Suppressor macrophage (primary cell): ENCODE measurements at regions not wholly inside any gene's neighbourhood (a gene's known extent, or its start where the extent isn't known, plus 50 kb on each side); places are given as distances from the start of the nearest gene placed in this dataset.
A peak's percentile ranks its signal among the peaks of the same experiment; 100 is the strongest.
"Not testable (repeated sequence)": the region's sequence is repeated elsewhere in the genome, so short reads cannot be mapped to it uniquely, and the experiment has no call there.

Experiments used
- DNase-seq, 4 experiments: peaks; one replicate each; pipeline ENCODE4 v3.0.0-alpha.2; 2020 to 2022

DNA sequence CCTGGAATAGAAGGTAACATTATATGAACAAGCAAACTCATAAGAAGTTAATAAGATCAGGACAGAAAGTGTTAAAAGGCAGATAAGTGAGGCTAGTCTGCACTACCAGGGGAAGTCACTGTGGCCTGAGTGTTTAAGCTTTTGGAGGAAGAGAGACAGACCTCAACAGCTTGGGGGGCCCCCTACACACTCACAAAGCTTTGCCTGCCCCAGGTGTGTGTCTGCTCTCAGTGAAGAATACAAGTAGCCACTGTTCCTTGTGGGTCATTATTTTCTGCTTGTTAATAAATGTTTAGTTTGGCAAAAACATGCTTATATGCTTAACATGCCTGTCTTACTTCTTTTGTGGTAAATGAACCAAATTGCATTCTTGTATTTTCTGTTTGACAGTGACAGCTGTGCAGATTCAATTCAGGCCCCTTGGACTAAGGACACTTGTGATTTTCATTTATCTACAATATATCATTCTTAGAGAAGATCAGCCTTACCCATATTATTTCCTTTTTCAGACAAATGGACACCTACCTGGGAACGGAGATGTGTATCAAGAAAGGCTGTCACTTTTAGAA, 50.7 kb upstream of the C12orf71 start:
- no peak for DNase-seq

DNA sequence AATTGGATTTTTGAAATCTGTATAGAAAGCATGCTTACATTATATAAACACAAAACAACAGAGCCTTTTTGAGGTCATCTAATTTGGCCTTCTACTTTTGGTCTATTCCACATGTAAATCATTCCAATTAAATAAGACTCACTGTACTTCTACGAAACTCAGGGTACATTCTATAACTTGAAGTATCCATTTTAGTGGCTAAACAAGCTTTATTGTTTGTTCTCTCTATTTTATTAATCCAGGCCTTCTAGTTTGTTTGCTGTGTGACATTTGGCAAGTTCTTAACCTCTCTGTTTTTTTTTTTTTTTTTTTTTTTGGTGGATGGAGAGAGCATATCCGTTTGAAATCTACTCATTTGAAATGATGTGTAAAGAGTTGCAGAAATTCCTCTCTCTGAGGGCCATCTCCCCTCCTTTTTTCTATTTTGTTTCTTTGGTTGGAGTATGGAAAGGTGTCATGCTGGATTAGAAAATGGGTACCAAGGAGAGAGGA, 58.1 kb upstream of the C12orf71 start:
- no peak for DNase-seq

DNA sequence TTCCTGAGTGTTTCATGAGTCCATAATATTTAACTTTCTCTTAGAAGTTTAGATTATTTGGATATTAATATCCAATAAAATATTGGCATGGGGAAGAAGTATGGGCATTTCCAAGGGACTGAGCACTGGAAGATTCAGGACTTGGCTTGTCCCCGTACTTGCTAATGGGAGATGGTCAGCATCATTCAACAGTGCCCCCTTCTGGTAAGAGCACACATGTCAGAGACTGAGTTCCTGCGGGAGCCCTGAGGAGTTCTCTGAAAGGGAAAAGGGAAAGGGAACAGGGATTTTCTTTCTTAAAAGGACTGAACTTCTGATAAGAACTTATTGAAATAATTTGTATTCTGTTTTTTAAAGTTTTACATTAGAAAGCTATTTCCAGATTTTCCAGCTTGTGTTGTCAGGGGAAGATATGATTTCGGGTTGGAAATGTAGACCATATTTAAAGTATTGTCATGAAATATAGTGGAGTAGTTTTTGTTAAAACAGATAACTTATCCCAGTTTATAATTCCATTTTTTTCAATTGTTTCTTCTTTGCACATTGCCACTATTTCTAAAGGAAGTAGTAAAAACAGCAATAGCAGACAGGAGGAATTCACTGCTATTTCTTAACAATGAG, 59.8 kb upstream of the C12orf71 start:
- DNase-seq, result peak; percentile 74 to 87 (median 80)

DNA sequence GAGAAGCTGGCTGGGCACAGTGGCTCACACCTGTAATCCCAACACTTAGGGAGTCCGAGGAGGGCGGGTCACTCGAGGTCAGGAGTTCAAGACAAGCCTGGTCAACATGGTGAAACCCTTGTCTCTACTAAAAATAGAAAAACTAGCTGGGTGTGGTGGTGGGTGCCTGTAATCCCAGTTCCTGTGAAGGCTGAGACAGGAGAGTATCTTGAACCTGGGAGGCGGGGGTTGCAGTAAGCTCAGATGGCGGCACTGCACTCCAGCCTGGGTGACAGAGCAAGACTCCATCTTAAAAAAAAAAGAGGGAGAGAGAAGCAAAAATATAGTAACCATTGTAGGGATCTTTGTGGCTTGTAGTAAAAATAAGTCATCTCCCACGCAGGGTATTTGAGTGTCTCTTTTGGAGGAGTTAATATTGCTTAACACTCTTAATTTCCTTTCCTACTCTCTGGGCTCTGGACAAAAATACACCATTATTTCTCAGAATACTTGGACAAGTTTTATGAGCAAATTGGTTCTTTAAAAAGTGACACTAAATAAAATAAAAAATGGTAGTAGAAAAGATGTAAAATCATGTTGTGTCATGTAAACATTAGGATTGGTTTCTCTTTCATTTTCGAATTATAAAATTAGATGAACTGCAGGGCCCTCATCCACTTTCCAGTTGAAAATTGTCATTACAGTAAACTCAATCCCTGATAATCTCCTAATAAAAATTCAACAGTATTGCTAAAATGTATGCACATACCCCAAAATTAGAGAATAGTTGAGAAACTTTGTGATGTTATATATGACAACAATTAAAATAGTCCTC, 61.1 kb upstream of the C12orf71 start:
- DNase-seq, result peak; percentile 2 to 58 (median 30)

DNA sequence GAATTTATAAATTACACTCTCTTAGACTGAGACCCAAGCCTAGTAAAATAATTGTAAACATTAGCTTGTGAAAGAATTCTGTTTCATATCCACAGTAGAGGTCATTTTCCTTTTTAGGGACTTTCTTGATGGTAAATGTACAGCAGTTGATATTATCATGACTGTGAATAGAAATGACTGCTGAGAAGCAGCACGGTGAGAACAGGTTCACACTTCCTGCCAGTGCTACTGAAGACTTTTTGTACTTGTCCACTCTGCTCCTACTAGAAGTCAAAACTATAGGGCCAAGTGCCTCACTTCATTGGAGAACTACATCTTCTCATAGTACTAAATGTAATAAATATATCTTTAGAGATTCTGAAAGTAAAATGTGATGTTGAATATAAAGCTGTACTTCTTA, 63.3 kb upstream of the C12orf71 start:
- not testable (repeated sequence) for DNase-seq

DNA sequence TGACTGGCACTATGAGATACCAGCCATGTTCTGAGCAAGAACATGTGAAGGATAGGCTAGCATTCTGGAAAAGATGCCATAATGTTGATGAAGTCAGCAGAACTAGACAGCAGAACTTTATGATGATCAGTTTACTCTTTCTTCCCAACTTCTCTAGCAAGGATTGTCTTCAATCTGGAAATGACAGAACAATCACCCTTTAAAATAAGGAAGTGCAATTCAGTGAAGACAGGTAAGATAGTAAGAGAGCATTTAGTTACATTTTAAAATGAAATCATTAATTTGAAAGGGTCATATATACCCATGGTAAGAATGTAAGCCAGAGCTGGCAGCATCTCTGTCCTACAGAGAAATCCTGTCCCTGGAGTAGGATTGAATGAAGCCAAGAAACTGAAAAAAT, 66.0 kb upstream of the C12orf71 start:
- DNase-seq, result no peak

DNA sequence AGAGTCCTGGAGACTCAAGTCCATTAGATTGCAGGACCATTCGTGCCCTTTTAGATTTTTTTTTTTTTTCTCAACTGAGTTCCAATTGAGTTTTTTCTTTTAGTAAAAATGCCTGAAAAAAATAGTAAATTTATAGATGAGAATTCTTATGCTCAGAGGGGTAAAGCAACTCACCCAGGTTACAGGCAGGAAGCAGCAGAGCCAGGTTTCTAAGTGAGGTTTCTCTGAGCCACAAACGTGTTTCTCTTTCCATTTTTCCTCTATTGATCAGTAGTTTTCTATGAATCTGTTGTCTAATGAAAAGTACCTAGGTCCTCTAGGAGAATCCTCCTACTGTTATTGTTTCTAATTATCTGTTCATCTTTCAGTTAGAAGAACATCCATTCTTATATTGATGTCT, 66.4 kb upstream of the C12orf71 start:
- DNase-seq, result no peak

DNA sequence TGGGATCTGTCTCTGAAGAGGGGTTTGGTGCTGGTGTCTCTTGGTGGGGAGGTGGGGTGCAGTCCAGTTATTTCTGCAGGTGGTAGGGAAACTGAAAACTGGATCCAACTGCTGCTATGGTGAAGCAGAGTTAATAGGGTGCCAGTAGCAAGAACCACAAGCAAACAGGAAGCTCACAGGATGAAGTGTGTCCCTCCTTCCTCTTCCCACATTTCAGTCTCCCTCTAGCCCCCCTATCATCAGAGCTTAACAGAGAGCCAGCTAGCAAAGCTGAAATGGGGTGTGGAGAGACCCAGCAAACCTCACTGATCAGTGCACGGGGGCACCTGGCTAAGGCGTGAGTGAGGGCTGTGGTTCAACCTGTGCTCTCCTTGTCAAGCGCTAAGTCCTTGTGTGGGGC, 69.1 kb upstream of the C12orf71 start:
- peak in 2 of 4 experiments; percentile 4 to 15 for DNase-seq

DNA sequence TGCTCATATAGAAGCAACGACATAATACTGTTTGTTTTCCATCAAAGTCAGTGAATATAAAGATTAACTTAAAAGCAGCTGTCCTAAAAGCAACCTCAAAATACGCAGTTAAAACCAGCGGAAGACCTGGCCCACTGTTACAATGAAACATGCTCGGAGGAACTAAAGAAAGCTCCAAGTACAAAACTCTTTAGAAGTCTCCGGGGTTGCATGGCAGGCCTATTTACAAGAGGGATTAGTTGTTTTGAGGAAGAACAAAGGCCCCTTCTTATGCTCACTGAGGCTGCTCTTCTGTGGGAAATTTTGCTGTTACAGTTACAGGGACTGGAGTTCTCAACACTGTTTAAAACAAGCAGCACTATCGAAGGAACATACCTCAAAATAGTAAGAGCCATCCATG, 75.9 kb upstream of the C12orf71 start:
- DNase-seq, result no peak

DNA sequence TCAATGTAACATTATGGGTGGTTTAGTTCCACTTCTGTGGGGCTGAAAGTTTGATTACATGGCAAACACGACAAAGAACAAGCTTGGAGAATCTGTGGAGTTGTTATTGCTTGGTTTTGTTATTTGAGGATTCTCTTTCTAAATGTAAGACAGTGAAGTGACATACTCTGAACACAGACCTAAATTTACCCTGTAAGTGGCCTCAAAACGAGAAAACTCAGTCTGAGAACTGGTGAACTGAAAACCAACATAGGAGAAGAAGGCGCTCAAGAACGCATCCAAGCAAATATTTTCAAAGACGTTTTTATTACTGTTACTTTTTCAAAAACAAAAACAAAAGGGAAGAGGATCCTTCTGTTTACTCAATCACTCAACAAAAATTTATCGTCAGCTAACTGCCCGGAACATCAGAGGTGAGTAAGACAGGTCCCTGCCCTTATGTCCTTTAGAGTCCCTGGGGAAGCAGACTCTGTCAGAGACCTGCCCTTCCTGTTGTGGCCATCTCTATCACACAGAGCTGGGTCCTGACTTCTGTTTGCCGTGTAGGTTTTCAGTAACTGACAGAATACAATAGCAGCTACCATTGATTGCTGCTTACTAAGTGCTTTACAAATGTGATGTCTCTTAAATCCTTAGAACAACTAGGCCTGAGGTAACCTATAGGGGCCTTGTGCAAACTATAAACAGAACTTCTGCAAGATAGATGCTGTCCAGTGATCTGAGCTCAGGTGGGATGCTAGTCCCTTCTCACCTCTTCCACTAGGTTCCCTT, 79.3 kb upstream of the C12orf71 start:
- DNase-seq, result no peak

DNA sequence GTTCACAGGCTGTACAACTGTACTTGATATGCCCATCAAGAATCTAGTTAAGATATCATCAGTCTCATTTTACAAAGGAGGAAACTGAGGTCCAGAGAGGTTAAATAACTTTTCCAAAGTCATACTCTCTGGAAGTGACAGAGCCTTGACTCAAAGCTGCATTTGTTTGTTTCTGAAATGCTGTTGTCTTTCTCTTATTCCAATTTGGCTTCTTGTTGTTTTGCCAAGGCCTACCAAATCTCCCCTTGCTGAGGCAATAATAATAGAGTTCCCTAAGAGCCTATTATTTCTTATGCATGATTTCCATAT, 79.8 kb upstream of the C12orf71 start:
- no peak for DNase-seq

DNA sequence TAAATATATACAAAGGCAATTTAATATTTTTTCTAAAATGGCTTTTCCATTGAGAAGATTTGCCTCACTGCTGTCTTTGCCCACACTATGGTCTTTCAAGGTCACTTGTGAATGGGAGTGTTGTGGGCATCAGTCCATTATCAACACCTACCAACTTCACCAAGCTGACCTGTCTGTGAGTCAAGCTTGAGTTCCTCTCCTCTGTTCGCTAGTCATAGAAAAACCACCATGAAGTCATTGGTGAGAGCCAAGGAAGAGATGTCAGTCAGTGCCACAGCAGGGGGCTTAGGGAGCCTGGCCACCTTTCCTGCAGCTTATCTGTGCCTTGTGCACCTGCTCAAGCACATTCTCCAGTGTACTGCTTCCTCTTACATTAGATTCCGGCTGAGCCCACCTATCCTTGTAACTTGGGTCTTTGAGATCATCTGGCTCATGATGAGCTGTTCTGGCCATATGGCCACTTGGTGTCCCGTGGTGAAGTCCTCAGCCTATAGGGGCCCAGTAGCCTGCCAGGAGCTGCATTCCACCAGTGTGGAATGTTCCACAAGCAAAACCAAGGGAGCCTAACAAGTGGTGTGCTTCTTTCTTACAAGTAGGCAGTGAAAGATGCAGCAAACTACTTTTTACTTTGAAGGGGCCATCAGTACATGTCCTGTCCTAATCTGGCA, 80.8 kb upstream of the C12orf71 start:
- no peak for DNase-seq

DNA sequence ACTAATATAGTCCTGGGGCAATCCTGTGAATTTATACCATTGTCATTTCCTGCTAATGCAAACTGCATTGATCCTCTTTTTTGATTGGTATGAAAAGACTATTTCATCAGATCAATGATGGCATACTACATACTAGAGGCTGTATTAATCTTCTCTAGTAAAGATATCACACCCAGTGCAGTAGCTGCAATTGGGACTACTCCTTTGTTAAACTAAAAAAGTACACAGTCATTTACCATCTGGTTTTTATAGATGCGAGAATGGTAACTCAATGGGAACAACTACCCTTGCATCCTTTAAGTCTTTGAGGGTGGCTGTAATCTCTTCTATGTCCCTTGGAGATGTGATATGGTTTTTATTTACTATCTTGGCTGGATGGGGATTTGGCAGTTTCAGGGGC, 80.2 kb upstream of the STK38L start:
- no peak for DNase-seq

DNA sequence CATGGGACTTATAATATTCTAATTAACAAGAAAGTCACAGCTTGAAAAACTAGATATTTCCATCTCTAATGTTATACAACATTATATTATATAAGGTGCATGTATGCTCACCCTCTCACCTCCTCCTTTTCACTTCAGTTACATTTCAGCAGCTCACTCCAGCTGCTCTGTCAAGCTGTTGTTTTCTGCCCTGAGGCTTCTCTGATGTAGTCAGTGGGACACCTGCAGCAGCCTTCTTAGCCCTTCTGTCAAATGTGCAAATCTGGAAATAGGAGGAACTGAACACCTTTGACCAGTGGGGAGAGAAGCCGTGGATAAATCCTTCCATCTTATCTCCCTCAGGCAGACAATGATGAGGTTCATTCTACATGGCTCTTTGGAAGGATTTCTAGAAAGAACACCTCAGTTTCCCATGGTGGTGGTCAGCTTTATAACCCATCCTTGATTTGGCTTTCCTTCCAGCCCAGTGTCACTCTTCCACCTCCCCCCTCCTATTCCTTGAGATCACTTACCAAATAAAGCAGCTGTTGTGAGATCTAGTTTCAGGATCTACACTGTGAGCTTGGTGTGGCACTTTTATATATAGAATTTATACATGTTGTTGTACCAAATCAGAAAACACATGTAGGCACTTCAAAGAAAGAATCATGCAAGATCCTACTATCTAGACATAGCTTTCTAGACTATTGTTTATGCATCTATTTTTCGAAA, 79.6 kb upstream of the STK38L start:
- DNase-seq, result no peak

DNA sequence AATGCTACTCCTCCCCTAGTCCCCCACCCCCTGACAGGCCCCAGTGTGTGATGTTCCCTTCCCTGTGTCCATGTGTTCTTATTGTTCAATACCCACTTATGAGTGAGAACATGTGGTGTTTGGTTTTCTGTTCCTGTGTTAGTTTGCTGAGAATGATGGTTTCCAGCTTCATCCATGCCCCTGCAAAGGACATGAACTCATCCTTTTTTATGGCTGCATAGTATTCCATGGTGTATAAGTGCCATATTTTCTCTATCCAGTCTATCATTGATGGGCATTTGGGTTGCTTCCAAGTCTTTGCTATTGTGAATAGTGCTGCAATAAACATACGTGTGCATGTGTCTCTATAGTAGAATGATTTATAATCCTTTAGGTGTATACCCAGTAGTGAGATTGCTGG, 78.1 kb upstream of the STK38L start:
- DNase-seq, result not testable (repeated sequence)

DNA sequence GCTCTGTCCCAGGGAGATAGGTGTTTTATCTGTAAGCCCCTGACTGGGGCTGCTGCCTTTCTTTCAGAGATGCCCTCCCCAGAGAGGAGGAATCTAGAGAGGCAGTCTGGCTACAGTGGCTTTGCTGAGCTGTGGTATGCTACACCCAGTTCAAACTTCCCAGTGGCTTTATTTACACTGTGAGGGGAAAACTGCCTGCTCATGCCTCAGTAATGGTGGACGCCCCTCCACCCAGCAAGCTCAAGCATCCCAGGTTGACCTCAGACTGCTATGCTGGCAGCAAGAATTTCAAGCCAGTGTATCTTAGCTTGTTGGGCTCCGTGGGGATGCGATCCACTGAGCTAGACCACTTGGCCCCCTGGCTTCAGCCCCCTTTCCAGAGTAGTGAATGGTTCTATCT, 72.6 kb upstream of the STK38L start:
- not testable (repeated sequence) for DNase-seq

DNA sequence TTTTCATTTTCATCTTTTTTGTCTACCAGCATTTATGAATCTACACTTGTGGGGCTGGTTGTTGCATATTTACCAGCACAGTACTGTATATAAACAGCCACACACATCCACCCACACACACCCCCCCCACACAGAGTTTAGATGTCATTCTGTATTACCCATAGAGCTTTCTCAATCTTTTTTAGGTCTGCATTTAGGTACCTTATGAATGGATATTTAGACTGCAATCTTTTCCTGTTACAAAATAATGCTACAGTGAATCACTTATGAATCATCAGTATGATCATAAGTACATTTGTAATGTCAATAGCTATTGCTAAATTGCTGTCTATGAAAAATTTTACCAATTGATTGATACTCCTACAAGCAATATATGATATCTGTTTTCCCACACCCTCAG, 67.3 kb upstream of the STK38L start:
- peak; percentile 69 to 88 (median 78) for DNase-seq

DNA sequence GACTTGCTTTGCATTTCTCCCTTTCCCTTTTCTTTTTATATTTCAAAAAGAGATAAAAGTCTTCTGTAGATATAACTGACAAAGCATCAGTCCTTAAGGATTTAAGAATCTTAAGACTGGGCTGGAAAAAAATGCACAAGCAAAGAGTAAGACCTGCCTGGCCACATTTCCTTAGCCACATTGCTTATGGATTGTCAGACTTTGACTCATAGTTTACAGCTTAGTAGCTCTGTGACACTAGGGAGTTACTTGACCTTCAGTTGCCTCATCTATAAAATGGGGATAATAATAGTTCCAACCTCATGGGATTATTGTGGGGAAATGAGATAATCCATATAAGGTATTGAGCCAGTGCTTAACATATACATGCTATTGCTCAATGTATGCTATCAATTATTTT, 66.4 kb upstream of the STK38L start:
- DNase-seq, result peak in 3 of 4 experiments; percentile 23 to 62 (median 53)

DNA sequence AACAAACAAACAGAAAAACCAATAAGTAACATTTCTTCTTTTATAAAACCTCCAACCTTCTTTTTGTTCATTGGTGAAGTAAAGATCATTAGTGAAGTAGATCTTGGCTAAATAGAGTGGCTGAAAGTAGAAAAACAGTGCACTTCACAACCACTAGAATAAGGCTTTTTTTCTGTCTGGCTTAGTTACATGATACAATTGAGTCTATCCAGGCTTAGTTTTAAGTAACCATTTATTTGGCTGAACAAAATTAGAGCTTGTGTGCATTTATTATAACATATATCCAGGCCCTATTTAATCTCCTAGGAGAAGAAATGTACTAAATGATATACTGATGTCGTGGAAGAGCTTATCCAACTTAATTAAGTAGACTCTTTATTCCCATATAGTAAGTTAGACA, 65.8 kb upstream of the STK38L start:
- DNase-seq, result no peak

DNA sequence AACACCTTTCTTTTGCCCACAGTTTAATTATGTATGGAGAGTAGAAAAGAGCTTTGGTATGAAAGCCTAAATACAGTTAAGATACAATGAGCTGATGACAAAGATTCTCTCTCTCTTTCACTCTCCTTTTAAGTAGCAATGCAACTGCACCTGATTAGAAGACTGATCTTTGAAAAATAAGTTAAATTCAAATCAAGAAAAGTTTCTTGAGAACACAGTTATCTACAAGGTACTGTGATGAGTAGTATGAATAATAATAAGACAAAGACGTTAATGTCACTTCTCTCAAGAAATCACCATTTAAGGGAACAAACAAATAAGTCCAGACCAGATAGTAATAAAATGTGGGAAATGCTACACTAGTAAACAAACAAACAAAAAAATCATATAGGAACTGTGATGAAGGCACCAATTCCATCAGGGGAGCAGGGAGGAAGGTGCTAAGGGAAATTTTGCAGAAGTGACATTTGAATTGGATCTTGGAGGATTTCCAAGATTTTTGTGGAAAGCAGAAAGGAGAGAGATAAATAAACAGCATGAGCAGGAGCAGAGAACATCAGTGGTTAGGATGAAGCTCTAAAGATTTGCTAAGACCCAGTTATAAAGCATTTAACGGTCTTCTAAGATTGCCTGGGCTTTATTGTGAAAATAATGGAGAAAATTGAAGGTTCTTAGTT, 65.2 kb upstream of the STK38L start:
- peak in 1 of 4 experiments; percentile 27 for DNase-seq
